ENCODE measurements at regions not wholly inside any gene's neighbourhood (a gene's known extent, or its start where the extent isn't known, plus 50 kb on each side); places are given as distances from the start of the nearest gene placed in this dataset.

- TF ChIP-seq TAF1 (IDR thresholded peaks at IDR 0.05; ENCODE audit: low read depth) (no peak), TEAD4 (IDR thresholded peaks at IDR 0.05) (no peak), ZBTB7A (IDR thresholded peaks at IDR 0.05; ENCODE audit: low read depth) (no peak), CEBPB (IDR thresholded peaks at IDR 0.05) (no peak), NFIC (IDR thresholded peaks at IDR 0.05) (no peak), YY1 (IDR thresholded peaks at IDR 0.05; ENCODE audit: low read depth) (no peak), FOXM1 (IDR thresholded peaks at IDR 0.05; ENCODE audit: borderline replicate concordance, low read depth) (no peak), EP300 (IDR thresholded peaks at IDR 0.05; ENCODE audit: borderline replicate concordance) (no peak), CREB1 (IDR thresholded peaks at IDR 0.05; ENCODE audit: low read depth) (no peak), RAD21 (IDR thresholded peaks at IDR 0.05; ENCODE audit: low read depth) (no peak), USF1 (IDR thresholded peaks at IDR 0.05) (no peak), REST (IDR thresholded peaks at IDR 0.05; ENCODE audit: low read depth) (no peak), EGR1 (IDR thresholded peaks at IDR 0.05) (no peak), TCF12 (IDR thresholded peaks at IDR 0.05; ENCODE audit: low read depth) (no peak), MAX (IDR thresholded peaks at IDR 0.05) (no peak)
These were observed 439.6 kb downstream of the EPM2A start for GRCh38 chr6:145295746-145296145.

- TF ChIP-seq USF1 (IDR thresholded peaks at IDR 0.05) (no peak), NFIC (IDR thresholded peaks at IDR 0.05) (no peak), ZBTB7A (IDR thresholded peaks at IDR 0.05; ENCODE audit: low read depth) (no peak), TAF1 (IDR thresholded peaks at IDR 0.05; ENCODE audit: low read depth) (no peak), RAD21 (IDR thresholded peaks at IDR 0.05; ENCODE audit: low read depth) (no peak), FOXM1 (IDR thresholded peaks at IDR 0.05; ENCODE audit: borderline replicate concordance, low read depth) (no peak), EP300 (IDR thresholded peaks at IDR 0.05; ENCODE audit: borderline replicate concordance) (no peak), REST (IDR thresholded peaks at IDR 0.05; ENCODE audit: low read depth) (no peak), TCF12 (IDR thresholded peaks at IDR 0.05; ENCODE audit: low read depth) (no peak)
These were observed 429.6 kb downstream of the EPM2A start for GRCh38 chr6:145305670-145306069.

GRCh38 chr6:145306489-145306888 lies 428.8 kb downstream of the EPM2A start:
- TF ChIP-seq EGR1 (IDR thresholded peaks at IDR 0.05): no peak
- TF ChIP-seq CEBPB (IDR thresholded peaks at IDR 0.05): no peak
- no peak for TF ChIP-seq CREB1 (IDR thresholded peaks at IDR 0.05; ENCODE audit: low read depth)
- no peak for TF ChIP-seq RAD21 (IDR thresholded peaks at IDR 0.05; ENCODE audit: low read depth)
- TF ChIP-seq YY1 (IDR thresholded peaks at IDR 0.05; ENCODE audit: low read depth): no peak
- no peak for TF ChIP-seq TEAD4 (IDR thresholded peaks at IDR 0.05)
- TF ChIP-seq ZBTB7A (IDR thresholded peaks at IDR 0.05; ENCODE audit: low read depth): no peak
- TF ChIP-seq TAF1 (IDR thresholded peaks at IDR 0.05; ENCODE audit: low read depth): no peak

- TF ChIP-seq FOXM1 (IDR thresholded peaks at IDR 0.05; ENCODE audit: borderline replicate concordance, low read depth) (no peak), USF1 (IDR thresholded peaks at IDR 0.05) (no peak), EGR1 (IDR thresholded peaks at IDR 0.05) (no peak), TAF1 (IDR thresholded peaks at IDR 0.05; ENCODE audit: low read depth) (no peak), MAX (IDR thresholded peaks at IDR 0.05) (no peak), NFIC (IDR thresholded peaks at IDR 0.05) (no peak), ZBTB7A (IDR thresholded peaks at IDR 0.05; ENCODE audit: low read depth) (no peak), EP300 (IDR thresholded peaks at IDR 0.05; ENCODE audit: borderline replicate concordance) (no peak), YY1 (IDR thresholded peaks at IDR 0.05; ENCODE audit: low read depth) (no peak), TEAD4 (IDR thresholded peaks at IDR 0.05) (no peak), CEBPB (IDR thresholded peaks at IDR 0.05) (no peak), RAD21 (IDR thresholded peaks at IDR 0.05; ENCODE audit: low read depth) (no peak), TCF12 (IDR thresholded peaks at IDR 0.05; ENCODE audit: low read depth) (no peak), CREB1 (IDR thresholded peaks at IDR 0.05; ENCODE audit: low read depth) (no peak), REST (IDR thresholded peaks at IDR 0.05; ENCODE audit: low read depth) (no peak)
These were observed 425.3 kb downstream of the EPM2A start for GRCh38 chr6:145309842-145310535.
